Loucy (cell line): ENCODE measurements at regions not wholly inside any gene's neighbourhood (a gene's known extent, or its start where the extent isn't known, plus 50 kb on each side); places are given as distances from the start of the nearest gene placed in this dataset.
"Not testable (repeated sequence)": the region's sequence is repeated elsewhere in the genome, so short reads cannot be mapped to it uniquely, and the experiment has no call there.

Source experiments
- CTCF ChIP-seq: fragments of 200-600 bp; sonication (generic); conservative IDR thresholded peaks from 2 replicates; pipeline ENCODE4 v1.5.1; 2014; ENCODE audit warnings: mild to moderate bottlenecking, antibody characterized with exemption, low read length
- EZH2phosphoT487 ChIP-seq: fragments of 200-600 bp; IDR thresholded peaks from 2 replicates; pipeline ENCODE4 v1.6.1; 2018; ENCODE audit warnings: antibody characterized with exemption, mild to moderate bottlenecking, moderate library complexity, borderline replicate concordance

- TF ChIP-seq CTCF, EZH2phosphoT487: not testable (repeated sequence)
Observed at GRCh38 chr2:87405531-87406216, 342.2 kb upstream of the PLGLB2 start.
